GM18511 (cell line): ENCODE measurements at regions not wholly inside any gene's neighbourhood (a gene's known extent, or its start where the extent isn't known, plus 50 kb on each side); places are given as distances from the start of the nearest gene placed in this dataset.

Experiments used
- ATAC-seq: cut with Tn5 transposase; IDR thresholded peaks from one replicate; pipeline ENCODE4 v1.9.1; 2021; ENCODE audit warnings: mild to moderate bottlenecking, moderate library complexity; ENCODE audit not compliant: unreplicated experiment

DNA sequence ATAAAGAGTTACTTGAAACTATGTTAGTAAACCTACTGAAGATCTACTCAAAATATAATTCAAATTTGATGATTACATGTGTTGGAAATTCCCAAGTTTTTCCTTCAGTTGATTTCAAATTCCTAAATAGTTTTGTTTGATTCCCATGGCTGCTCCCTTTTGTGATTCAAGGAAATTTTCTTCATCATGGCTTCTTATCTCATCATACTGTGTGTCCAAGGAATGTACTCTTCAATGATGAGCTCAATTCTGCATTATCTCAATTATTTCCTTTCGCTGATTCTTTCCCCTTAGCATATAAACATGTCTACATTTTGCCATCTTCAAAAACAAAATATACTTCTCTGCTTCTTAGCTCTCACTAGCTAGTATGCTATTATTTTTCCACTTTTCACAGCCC, 460.4 kb upstream of the NAALADL2 start:
- ATAC-seq = no peak

DNA sequence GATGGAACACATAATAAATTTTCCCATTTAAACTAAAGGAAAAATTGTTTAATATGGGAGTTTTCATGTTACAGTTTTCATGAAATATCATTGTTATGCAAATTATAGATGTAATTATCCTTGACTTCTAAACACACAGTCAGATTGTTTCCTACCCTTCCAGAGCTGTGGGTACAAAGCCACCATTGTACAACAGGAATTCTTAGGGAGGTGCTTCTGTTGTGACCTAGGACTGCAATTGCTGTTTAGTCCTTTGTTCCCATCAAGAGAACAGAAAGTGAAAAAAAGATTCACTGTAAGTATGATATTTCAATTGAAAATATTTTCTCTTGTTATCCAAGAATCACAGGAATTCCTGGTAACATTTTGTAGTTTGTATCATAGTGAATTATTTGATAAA, 455.3 kb upstream of the NAALADL2 start:
- ATAC-seq = no peak

DNA sequence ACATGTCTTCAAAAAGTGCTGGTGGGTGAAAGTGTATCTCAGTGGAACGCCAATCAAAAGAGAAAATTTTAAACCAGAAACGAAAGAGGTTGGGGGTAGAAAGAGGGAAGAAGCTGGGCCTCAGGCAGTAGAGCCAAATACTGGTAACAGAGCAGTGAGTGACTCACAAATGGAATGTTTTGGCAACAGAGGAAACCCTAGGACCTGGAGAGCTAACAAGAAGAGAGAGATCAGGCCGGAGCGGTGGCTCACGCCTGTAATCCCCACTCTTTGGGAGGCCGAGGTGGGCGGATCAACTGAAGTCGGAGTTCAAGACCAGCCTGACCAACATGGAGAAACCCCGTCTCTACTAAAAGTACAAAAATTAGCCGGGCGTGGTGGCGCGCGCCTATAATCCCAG, 450.8 kb upstream of the NAALADL2 start:
- ATAC-seq = no peak

DNA sequence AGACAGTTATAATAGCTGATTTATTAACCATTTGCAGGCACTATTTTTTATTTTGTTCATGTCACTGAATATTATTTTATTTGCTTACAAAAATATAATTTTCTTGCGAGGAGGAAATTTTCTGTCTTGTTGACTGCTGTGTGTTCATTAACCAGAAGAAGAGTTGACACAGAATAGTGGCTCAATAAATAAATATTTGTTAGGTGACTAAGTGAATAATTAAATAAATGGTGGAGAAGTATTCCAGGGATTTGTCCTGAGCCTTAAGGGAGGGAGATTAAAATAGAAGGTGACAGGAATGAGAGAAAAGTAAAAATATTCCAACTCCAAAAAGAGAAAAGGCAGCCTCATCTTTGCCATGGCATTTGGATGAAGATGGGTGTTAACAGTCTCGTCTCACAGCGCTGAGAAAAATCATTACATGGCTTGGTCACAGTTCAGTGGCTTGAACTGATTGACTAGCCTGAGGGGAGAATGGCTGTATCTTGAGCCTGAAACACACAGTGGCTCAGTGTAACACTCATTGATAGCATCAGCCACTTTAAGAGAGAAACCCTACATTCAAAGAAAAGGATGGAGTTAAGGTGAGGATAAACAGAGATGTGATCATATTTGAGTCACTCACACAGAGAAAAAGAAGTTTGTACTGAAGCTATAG, 449.9 kb upstream of the NAALADL2 start:
- no peak for ATAC-seq

DNA sequence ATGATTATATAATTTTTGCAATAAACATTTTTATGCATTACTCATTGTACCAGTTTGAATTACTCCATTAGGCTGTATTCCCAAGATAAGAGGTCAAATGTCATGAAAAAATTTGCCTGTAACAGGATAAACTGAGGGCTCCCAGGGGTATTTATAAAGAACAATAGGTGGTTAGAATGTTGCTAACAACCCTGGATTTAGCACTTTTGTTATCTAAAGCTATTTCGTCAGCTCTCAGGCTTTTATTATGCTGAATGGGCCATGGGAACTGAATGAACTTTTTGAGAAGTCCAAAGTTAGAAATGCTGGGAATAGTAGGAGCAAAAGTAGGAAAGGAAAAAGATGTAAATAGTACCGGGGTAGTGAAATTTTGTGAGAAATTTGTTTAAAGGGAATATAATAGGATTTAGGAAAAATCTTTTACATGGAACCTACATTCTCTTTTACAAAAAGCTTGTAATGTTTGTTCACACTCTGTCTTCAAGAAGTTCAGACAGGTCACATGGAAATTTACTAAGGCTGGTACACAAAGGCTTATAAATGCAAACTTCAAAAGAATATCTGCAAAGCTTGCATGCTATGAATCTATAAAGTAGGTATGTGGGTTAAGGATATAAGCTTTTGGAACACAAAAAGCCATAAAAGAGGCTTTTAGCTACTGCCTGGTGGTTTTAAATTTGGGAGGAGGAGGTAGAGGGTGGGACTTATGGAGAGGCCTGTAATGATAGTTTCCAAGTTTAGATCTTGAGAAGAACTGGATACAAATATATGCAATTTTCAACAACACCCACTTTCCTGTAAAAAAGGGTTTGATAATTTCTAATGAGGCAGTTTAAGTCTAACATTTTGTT, 445.8 kb upstream of the NAALADL2 start:
- no peak for ATAC-seq

DNA sequence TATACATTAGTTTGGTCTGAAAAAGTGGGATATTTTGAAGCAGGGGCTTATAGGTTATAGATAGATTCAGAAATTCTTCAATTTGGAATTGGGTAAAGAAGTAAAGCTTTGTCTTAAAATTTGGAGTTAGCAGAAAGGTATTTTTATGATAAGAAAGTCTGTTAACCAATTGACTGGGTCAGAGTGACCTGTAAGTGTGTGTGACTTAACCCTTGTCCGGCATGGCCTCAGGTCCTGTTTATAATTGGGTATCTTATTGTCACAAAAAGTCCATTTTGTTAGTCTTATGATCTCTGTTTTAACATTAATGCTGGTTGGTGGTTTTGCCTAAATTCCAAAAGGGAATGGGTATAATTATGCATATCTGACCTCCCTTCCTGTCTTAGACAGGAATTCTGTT, 444.2 kb upstream of the NAALADL2 start:
- ATAC-seq = no peak

DNA sequence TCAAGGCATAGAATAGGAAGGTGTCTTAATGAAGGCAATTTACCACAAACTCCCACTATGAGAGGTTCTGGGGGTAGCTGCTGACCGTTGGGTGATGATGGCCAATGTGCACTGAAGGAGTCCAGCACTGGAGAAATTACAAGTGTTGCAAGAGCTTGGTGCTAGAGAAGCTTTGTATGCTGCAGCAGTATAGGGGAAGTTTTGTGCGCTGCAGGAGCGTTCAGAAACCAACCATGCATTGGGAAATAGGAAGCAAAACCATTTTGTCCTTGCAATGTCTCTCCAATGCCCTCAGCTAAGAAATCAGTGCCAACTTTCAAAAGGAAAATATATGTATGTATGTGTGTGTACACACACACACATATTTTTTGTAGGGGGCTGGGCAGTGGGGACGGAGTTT, 441.6 kb upstream of the NAALADL2 start:
- ATAC-seq = no peak

DNA sequence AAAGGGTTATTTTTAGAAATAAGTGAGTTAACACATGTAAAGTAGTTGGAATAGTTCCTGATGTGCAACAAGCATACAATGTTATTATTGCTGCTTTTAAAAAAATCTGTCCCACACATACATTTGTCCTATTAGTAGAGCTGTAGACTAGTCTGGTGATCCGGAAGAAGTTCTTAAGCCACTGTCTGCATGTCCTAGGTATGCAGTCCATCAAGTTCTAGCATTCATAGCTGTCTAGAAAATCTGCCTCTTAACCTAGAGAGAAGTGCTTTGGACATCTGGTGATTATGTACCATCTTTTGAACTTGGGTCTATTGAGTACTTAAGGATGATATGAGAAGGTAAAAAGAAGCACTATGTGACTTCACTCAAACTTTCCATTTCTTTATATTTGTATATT, 439.9 kb upstream of the NAALADL2 start:
- no peak for ATAC-seq

DNA sequence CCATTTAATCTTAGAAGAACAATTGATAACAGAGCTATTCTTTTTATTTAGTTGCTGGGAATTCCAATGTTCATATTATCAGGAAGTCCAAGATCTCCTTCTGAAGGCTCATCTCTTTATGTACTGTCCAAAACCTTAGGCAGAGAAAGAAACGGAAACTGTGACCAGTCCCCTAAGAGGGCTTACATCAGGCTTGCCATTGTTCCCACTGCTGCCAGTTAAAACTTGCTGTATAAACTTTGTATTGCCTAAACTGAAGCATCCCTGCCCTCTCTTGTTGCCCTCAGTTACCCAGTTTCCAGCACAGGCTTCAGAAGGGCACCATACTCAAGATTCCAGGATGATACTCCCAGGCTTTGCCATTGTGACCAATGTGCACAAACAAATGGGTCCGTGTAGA, 435.2 kb upstream of the NAALADL2 start:
- no peak for ATAC-seq

DNA sequence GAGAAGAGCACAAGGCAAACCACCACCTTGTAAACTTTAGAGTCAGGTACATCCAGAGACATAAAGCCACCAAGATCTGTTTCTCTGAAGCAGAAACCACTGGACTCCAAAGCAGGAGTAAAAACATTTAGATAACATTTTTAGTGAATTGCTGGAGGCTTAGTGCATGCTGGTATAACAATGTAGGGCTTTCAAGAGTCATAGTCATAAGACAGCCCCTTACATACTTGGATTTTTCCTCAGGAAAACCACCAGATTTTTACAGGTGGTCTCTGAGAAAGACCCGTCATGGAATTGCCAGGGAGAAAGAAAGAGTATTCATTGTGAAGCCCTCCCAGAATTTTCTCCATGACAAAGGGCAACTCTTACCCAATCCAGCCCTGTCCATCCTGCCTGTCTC, 434.5 kb upstream of the NAALADL2 start:
- no peak for ATAC-seq

DNA sequence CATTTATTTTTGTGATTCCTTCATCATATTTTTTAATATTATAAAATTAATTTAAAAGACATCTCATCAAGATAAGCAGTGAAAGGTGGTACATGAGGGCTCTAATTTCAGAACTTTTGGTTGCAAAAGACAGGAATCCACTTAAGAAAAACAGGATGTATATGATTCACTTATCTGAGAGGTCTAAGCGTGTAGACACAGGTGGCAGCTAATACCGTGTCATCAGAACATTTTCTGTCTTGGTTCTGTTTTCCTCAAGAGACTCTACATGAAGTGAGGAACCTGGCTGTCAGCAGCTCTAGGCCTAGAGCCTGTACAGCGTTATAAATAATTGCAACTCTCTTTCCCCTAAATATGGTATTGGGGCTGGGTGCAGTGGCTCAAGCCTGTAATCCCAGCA, 433.7 kb upstream of the NAALADL2 start:
- no peak for ATAC-seq

DNA sequence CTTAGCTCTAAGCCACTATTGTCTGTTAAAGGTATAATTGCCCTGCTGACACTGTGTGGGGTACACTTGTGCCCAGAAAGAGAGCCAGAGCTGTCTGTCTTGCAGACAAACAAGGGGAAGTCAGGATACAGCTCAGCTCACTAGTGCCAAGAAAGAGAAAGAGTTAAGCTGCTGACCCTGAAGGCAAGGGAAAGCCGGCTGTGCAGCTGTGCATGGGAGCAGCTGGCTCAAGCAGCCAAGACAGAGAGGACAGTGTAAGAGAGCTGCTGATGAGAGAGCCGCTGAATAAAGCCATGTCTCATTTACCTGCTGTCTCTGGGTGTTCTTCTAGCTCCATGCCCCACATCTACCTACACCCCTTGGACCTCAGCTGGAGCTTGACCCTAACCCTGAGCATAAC, 428.1 kb upstream of the NAALADL2 start:
- no peak for ATAC-seq

DNA sequence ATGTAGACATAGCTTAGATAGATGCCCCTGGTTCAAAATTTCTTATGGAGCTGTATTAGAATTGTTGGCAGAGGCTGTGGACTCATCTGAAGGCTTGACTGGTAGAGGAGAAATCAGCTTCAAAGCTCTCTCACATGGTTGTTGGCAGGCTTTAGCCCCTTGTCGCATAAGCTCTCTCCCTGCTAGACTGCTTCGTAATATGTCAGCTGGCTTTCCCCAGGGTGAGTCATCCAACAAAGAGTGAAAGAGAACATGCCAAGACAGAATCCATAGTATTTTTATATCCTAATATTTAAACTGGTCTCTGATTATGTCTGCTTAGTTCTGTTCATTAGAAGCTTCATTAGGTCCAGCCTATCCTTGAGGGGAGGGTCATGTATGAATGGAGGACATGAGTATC, 427.4 kb upstream of the NAALADL2 start:
- ATAC-seq = no peak

DNA sequence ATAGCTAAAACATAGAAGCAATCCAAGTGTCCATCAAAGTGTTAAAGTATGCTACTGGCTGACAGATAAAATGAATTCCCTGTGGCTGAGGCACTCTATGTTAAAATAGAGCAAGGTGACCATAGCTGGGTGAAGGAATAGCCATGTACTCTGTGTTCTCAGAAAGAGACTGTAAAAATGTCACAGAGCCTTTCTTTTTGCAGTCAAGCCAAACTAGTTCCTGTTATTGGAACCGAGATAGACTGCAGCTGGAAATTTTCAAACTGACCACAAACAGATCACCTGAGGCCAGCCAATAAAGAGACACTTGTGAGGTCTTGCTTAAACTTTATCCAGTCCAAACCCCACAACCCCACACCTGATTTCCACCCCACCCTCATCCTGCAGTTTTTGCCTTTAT, 422.8 kb upstream of the NAALADL2 start:
- no peak for ATAC-seq

DNA sequence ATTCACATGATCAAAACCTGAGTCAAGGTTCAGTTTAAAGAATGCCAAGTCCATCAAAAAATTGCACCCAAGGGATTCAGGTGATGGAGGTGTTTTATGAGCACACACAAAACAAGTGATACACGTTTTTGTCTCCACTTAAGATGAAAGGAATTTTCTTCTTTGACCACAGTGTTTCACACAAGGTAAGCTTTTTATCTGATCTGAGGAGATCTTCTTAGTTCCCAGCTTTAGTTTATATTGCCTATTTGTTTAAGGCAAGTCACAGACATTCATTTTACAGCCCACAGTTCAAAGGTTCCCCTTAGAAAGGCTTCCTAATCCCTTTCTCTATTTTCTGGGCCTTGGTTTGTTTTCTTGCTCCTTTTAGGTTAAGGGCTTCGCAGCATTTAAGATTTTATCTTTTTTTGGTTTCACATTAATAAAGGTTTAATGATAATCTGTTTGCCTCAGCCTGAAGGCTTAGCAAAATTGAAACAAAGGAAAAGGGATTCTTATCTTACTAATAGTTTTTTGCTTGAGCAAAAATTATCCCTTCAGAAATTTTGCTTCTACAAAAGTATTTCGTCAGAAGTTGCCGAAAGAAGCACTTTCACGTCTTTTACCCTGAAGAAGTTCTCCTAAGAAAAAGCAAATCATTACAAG, 420.5 kb upstream of the NAALADL2 start:
- ATAC-seq = no peak

DNA sequence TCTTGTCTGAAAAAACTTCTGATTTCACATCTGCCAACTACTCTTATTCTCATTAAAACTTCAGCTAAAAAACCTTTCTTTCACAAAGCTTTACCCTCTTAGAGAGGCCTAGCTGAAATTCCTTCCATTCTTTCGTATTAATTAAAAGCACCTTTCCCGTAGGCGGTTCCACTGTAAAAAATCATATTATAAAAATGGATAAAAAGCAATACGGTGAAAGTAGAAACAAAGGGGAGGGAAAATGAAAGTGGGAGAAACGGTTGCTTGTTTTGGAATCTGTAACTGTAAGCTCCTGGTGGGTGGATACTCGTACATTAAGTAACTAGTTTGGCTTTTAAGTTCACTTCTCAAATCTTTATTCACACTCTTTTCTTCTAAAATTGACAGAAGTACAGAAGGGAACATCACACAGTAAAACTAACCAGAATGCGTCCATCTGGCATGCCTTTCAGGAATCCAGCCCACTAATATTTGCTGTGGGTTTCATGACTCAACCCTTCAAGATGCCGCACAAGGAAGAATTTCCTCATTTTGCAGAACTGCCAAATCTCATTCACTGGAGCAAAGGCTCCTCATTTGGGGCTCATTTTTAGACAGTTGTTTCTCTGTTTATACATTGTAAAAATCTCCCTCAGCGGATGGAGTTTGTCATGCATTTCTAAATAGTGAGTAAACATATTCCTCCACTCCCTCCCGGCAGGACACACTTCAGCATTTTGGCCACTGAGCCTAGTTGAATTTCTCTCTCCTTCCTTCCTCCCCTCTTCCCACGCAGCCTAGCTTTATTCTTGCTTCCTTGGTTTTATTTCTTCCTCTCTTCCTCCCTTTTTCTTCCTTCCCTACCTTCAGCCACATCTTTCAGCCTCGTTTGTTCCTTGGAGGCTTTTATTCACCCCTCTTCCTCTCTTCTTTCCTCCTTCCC, 419.5 kb upstream of the NAALADL2 start:
- ATAC-seq = no peak

DNA sequence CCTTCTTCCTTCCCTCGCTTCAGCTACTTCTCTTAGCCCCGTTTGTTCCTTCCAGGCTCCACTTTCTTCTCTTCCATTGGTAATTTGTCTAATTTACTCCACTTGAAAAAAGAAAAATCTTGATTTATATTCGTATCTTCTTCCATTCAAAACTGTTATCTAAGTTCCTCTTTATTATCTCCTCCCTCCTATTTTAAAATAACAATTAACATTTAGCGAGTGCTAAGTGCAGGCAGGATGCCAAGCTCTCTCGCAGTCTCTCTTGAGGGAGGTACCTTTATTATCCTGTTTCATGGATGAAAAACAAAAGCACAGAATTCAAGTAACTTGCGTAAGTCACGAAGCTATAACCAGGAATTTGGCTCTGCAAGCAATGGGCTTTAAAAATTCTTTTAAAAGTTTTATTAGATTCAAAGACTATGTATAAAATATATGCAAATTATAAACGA, 418.9 kb upstream of the NAALADL2 start:
- ATAC-seq = no peak

DNA sequence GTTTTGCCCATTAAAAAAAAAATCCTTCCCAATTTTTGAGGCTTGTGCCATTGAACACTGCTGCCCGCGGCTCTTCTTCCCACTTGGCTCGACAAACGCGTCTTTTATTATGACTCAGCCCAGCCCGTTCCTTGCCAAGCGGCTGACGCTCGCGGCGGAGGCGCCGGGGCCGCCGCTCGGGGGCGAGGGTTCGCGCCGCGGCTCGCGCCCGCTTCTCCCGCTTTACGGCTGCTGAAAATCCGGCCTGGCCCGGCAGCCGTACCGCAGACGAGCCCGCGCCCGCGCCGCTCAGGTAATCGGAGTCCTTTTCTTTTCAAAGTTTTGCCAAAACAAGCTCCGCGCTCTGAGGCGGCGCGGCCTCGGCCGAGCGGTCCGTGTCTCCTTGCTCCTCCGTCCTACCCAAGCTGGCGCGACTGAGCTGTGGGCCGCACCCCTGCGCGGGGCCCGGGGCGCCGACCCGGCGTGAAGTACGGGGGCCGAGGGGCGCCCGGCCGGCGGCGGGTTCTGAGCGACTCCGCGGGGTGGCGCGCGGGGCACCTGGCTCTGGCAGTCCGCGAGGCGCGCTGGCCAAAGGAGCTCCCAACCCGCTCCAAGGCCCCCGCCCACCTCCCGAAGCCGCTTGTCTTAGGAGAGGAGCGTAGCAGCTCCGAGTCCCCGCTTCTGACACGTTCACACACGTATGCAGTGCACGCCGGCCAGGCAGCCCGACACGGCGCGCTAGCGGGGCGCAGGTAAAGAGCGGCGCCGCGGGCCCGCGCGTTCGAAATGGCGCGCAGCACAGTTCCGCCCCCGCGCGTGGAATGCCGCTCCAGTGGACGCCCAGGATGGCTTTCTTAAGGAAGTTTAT, 418.2 kb upstream of the NAALADL2 start:
- ATAC-seq = peak; percentile 70

DNA sequence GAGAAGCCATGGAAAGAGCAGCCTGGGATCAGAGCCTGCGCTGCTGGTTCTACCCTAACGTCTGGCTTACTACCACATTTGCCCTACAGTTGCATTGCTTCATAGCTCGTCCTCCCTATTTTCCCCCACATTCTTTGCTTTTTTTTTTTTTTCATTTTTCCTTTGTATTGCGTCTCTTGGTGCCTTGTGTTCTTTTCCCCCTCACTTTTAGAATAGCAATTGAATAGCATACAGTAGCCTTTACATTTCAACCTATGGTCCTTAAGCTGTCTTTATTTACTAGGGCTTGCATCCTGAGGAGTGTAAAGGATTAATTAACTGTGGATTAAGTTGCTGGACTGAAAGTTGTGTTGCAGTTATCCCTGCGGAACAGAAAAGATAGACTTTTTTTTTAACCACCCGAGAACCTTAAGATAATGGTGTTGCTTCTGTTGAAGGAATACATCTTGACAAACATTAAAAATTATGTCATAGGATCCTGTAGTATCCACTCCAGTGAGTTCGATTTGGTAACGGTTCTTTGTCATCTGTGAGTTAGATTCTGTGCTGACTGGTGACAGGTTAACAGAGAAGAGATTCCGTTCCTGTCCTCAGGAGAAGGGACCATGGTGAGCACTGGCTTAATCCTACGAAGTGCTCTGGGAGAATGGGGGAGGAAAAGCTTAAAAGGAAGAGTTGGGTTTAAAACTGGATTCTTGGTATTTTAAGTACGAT, 417.4 kb upstream of the NAALADL2 start:
- ATAC-seq = no peak
